Endothelial cell of umbilical vein (primary cell): ENCODE measurements at regions not wholly inside any gene's neighbourhood (a gene's known extent, or its start where the extent isn't known, plus 50 kb on each side); places are given as distances from the start of the nearest gene placed in this dataset.

Experiments
- BruUV-seq: library from RNA; stranded (reverse); fragments of 400-500 nt; replicated peaks from 2 replicates; lab custom pipeline; 2021; lab: Mats Ljungman, UMichigan
- CTCF ChIA-PET: fragments of 300-600, 350-600 bp; sonication (Branson Sonifier 250); formaldehyde crosslinking; loops from one replicate; lab custom pipeline; 2021; ENCODE audit warnings: antibody characterized with exemption, inconsistent platforms; lab: Charles Lee
- POLR2A ChIA-PET: fragments of 300-600, 350-600 bp; sonication (Branson Sonifier 250); formaldehyde crosslinking; loops from one replicate; lab custom pipeline; 2021; ENCODE audit warnings: antibody characterized with exemption, inconsistent platforms; lab: Charles Lee
- DNase-seq: peaks from one replicate; pipeline ENCODE4 v3.0.0-alpha.2; 2011; ENCODE audit warnings: low read depth, low spot score
- FAIRE-seq: peaks from 2 replicates; lab custom pipeline; 2011; peaks lifted over from hg19 to GRCh38; lab: Jason Lieb, UNC
- H2AFZ ChIP-seq: 2 replicates; pipeline ENCODE4 v1.6.0; 2012; ENCODE audit warnings: low read depth, low read length, control low read depth, inconsistent platforms
- H3K27ac ChIP-seq: 2 replicates; pipeline ENCODE4 v1.5.1; 2011; ENCODE audit warnings: low read depth, mild to moderate bottlenecking, control low read depth, low read length, moderate library complexity; ENCODE audit not compliant: insufficient read depth
- H3K27me3 ChIP-seq, 2 experiments: 2 replicates each; pipeline versions ENCODE4 v1.6.0 to v1.6.1; 2011; ENCODE audit warnings: low read length in 2 of 2, mixed read lengths in 1 of 2; ENCODE audit not compliant: control insufficient read depth in 2 of 2, insufficient read depth in 2 of 2
- H3K36me3 ChIP-seq, 2 experiments: 2 replicates in 1 of 2; 3 replicates in 1 of 2; pipeline ENCODE4 v1.5.1; 2011; ENCODE audit warnings: low read length in 2 of 2, mild to moderate bottlenecking in 1 of 2, moderate library complexity in 1 of 2; ENCODE audit not compliant: control insufficient read depth in 2 of 2, insufficient read depth in 2 of 2; ENCODE audit errors: extremely low read depth in 1 of 2
- H3K4me1 ChIP-seq: 3 replicates; pipeline ENCODE4 v1.5.1; 2011; ENCODE audit warnings: mild to moderate bottlenecking, low read length; ENCODE audit not compliant: control insufficient read depth, insufficient read depth; ENCODE audit errors: extremely low read depth
- H3K4me2 ChIP-seq: 2 replicates; pipeline ENCODE4 v1.6.1; 2011; ENCODE audit warnings: low read length, control low read depth, mixed read lengths; ENCODE audit not compliant: insufficient read depth
- H3K4me3 ChIP-seq, 3 experiments: fragments of 200-600 bp in 1 of 3; sonication (generic), shearing (Covaris generic) in 1 of 3; replicated peaks in 1 of 3; 2 replicates each; pipeline ENCODE4 v1.5.1; 2011 to 2016; ENCODE audit warnings: control low read depth in 3 of 3, low read length in 3 of 3, mild to moderate bottlenecking in 2 of 3, inconsistent platforms in 1 of 3, low read depth in 1 of 3, moderate library complexity in 1 of 3; ENCODE audit not compliant: insufficient read depth in 1 of 3
- H3K79me2 ChIP-seq: 2 replicates; pipeline ENCODE4 v1.6.0; 2012; ENCODE audit warnings: low read length, inconsistent platforms; ENCODE audit not compliant: control insufficient read depth, insufficient read depth
- H3K9ac ChIP-seq: replicated peaks from 2 replicates; pipeline ENCODE3; 2011; ENCODE audit warnings: low read length, control low read depth; ENCODE audit not compliant: insufficient read depth; ENCODE audit errors: extremely low read depth
- H3K9me1 ChIP-seq: replicated peaks from 3 replicates; pipeline ENCODE4 v1.6.0; 2011; ENCODE audit warnings: mild to moderate bottlenecking, low read length; ENCODE audit not compliant: control insufficient read depth, insufficient read depth; ENCODE audit errors: extremely low read depth
- H3K9me3 ChIP-seq: replicated peaks from 2 replicates; pipeline ENCODE4 v1.5.1; 2012; ENCODE audit warnings: low read length, inconsistent platforms; ENCODE audit not compliant: control insufficient read depth, insufficient read depth
- H4K20me1 ChIP-seq: replicated peaks from 2 replicates; pipeline ENCODE3; 2011; ENCODE audit warnings: mild to moderate bottlenecking, low read length; ENCODE audit not compliant: control insufficient read depth, insufficient read depth; ENCODE audit errors: extremely low read depth
- CTCF ChIP-seq, 2 donors: IDR thresholded peaks; 1 replicate in 1 of 2; 2 replicates in 1 of 2; pipeline ENCODE4 v1.5.1; 2011; ENCODE audit warnings: low read length in 2 of 2, mild to moderate bottlenecking in 2 of 2, moderate library complexity in 2 of 2, control low read depth in 1 of 2, inconsistent platforms in 1 of 2, low read depth in 1 of 2; ENCODE audit not compliant: insufficient read depth in 1 of 2; ENCODE audit errors: extremely low read depth in 1 of 2
- EZH2 ChIP-seq: IDR thresholded peaks from 2 replicates; pipeline ENCODE4 v1.6.1; 2012; ENCODE audit warnings: borderline replicate concordance, low read depth, mild to moderate bottlenecking, moderate library complexity, low read length, inconsistent platforms; ENCODE audit not compliant: severe bottlenecking
- FOS ChIP-seq: IDR thresholded peaks from 2 replicates; pipeline ENCODE4 v1.6.1; 2011; ENCODE audit warnings: mild to moderate bottlenecking, low read length, moderate library complexity, borderline replicate concordance; ENCODE audit not compliant: insufficient read depth
- GATA2 ChIP-seq: IDR thresholded peaks from 2 replicates; pipeline ENCODE4 v1.7.0; 2011; ENCODE audit warnings: low read depth, mild to moderate bottlenecking, moderate library complexity, mixed read lengths, low read length; ENCODE audit not compliant: insufficient read length, insufficient read depth
- JUN ChIP-seq: IDR thresholded peaks from 2 replicates; pipeline ENCODE4 v1.6.1; 2011; ENCODE audit warnings: borderline replicate concordance, low read depth; ENCODE audit not compliant: insufficient read length, insufficient read depth
- MAX ChIP-seq: IDR thresholded peaks from 2 replicates; pipeline ENCODE4 v1.6.1; 2011; ENCODE audit not compliant: insufficient read depth, insufficient read length
- MYC ChIP-seq: IDR thresholded peaks from one replicate; pipeline ENCODE4 v1.6.1; 2011; ENCODE audit warnings: mild to moderate bottlenecking, low read depth, low read length
- POLR2A ChIP-seq: IDR thresholded peaks from 2 replicates; pipeline ENCODE4 v1.6.1; 2012; ENCODE audit warnings: low read depth, mild to moderate bottlenecking, control low read depth, low read length
- POLR2AphosphoS5 ChIP-seq: IDR thresholded peaks from 2 replicates; pipeline ENCODE4 v1.6.1; 2012; ENCODE audit warnings: low read depth, mild to moderate bottlenecking, control low read depth, low read length, moderate library complexity; ENCODE audit not compliant: insufficient read depth
- dilution Hi-C: fragments of 300-500 bp; cut with MboI; formaldehyde crosslinking; loops from one replicate; pipeline ENCODE4 v1.15.0; 2019; ENCODE audit warnings: low sequenced_read_pairs; ENCODE audit not compliant: extremely low pct_ligation_motif_present
- intact Hi-C: fragments of 100-400 bp; cut with micrococcal nuclease; formaldehyde crosslinking; loops from one replicate; pipeline ENCODE4 v1.10.0; 2022

GRCh38 chr13:94886191-94886590, 173.8 kb upstream of the SOX21 start:
- no peak overlapping the region for H3K27ac ChIP-seq
- TF ChIP-seq POLR2AphosphoS5 (no peak), POLR2A (no peak), CTCF (IDR thresholded peaks at IDR 0.05; ENCODE audit: extremely low read depth in 1 of 2, insufficient read depth in 1 of 2, low read depth in 1 of 2, low read length in 2 of 2) (no peak), JUN (no peak), GATA2 (no peak), FOS (no peak), MAX (no peak), MYC (no peak), EZH2 (no peak)
- no peak overlapping the region for H3K4me3 ChIP-seq
- DNase-seq (no peak), FAIRE-seq (no peak)
- H3K4me1 ChIP-seq, result no peaks in the 10 kb centered on the region
- no peaks in the 10 kb centered on the region for H3K36me3 ChIP-seq
- peaks cover 2 to 15% of the 10 kb centered on the region in 2 experiments for H3K27me3 ChIP-seq
- no peaks in the 10 kb centered on the region for H3K79me2 ChIP-seq
- no peaks in the 10 kb centered on the region for H3K9me1 ChIP-seq
- no peaks in the 10 kb centered on the region for H3K9me3 ChIP-seq
- ChIA-PET POLR2A (no interaction called here), CTCF (no interaction called here)
- H3K9ac ChIP-seq, result no peak overlapping the region
- no peak overlapping the region for H3K4me2 ChIP-seq
- intact Hi-C loops (no loop called here), dilution Hi-C loops (no loop called here)
- H4K20me1 ChIP-seq, result no peaks in the 10 kb centered on the region
- H2AFZ ChIP-seq, result no peak overlapping the region
- no TSS peak for BruUV-seq
